Astrocyte (in vitro differentiated cells and primary cell): ENCODE measurements at regions not wholly inside any gene's neighbourhood (a gene's known extent, or its start where the extent isn't known, plus 50 kb on each side); places are given as distances from the start of the nearest gene placed in this dataset.

Source experiments
- DNase-seq: peaks from one replicate; pipeline ENCODE4 v3.0.0-alpha.2; 2010; ENCODE audit warnings: low read depth
- FAIRE-seq: peaks from 2 replicates; lab custom pipeline; 2011; peaks lifted over from hg19 to GRCh38; lab: Jason Lieb, UNC
- H2AFZ ChIP-seq: 2 replicates; pipeline ENCODE4 v1.6.0; 2012; ENCODE audit warnings: low read depth, low read length, inconsistent platforms
- H3K27ac ChIP-seq: 2 replicates; pipeline ENCODE4 v1.5.1; 2011; ENCODE audit warnings: low read depth, low read length, inconsistent platforms
- H3K27me3 ChIP-seq: 2 replicates; pipeline ENCODE4 v1.6.0; 2011; ENCODE audit warnings: low read length, inconsistent platforms; ENCODE audit not compliant: insufficient read depth
- H3K36me3 ChIP-seq: 2 replicates; pipeline ENCODE4 v1.5.1; 2011; ENCODE audit warnings: low read length, inconsistent platforms; ENCODE audit not compliant: insufficient read depth
- H3K4me1 ChIP-seq: 2 replicates; pipeline ENCODE4 v1.5.1; 2011; ENCODE audit warnings: low read length, inconsistent platforms; ENCODE audit not compliant: insufficient read depth
- H3K4me2 ChIP-seq: 2 replicates; pipeline ENCODE4 v1.6.0; 2012; ENCODE audit warnings: low read length, inconsistent platforms
- H3K4me3 ChIP-seq: 2 replicates; pipeline ENCODE4 v1.5.1; 2011; ENCODE audit warnings: low read depth, mild to moderate bottlenecking, low read length, inconsistent platforms; ENCODE audit not compliant: insufficient read depth
- H3K79me2 ChIP-seq: 2 replicates; pipeline ENCODE4 v1.6.0; 2012; ENCODE audit warnings: mild to moderate bottlenecking, low read length, inconsistent platforms; ENCODE audit not compliant: insufficient read depth
- H3K9ac ChIP-seq: 2 replicates; pipeline ENCODE4 v1.6.0; 2012; ENCODE audit warnings: mild to moderate bottlenecking, low read length, inconsistent platforms
- H3K9me3 ChIP-seq: 2 replicates; pipeline ENCODE4 v1.5.1; 2012; ENCODE audit warnings: low read depth, mild to moderate bottlenecking, low read length, inconsistent platforms; ENCODE audit not compliant: insufficient read depth
- H4K20me1 ChIP-seq: 2 replicates; pipeline ENCODE4 v1.6.0; 2012; ENCODE audit warnings: low read length, inconsistent platforms; ENCODE audit not compliant: insufficient read depth
- H3K27ac Mint-ChIP-seq: one replicate; pipeline ENCODE4 v1.8.0; 2021; ENCODE audit warnings: mild to moderate bottlenecking, mixed read lengths; ENCODE audit not compliant: unreplicated experiment
- H3K27me3 Mint-ChIP-seq: one replicate; pipeline ENCODE4 v1.8.0; 2021; ENCODE audit warnings: low read depth, mixed read lengths; ENCODE audit not compliant: unreplicated experiment
- H3K36me3 Mint-ChIP-seq: one replicate; pipeline ENCODE4 v1.8.0; 2021; ENCODE audit warnings: low read depth, mixed read lengths; ENCODE audit not compliant: unreplicated experiment
- H3K4me1 Mint-ChIP-seq: one replicate; pipeline ENCODE4 v1.8.0; 2021; ENCODE audit warnings: low read depth, mixed read lengths; ENCODE audit not compliant: unreplicated experiment
- H3K4me3 Mint-ChIP-seq: one replicate; pipeline ENCODE4 v1.8.0; 2021; ENCODE audit warnings: mild to moderate bottlenecking, moderate library complexity, mixed read lengths; ENCODE audit not compliant: unreplicated experiment
- H3K9me3 Mint-ChIP-seq: one replicate; pipeline ENCODE4 v1.8.0; 2021; ENCODE audit warnings: mild to moderate bottlenecking, mixed read lengths; ENCODE audit not compliant: unreplicated experiment
- EZH2 ChIP-seq: IDR thresholded peaks from 2 replicates; pipeline ENCODE4 v1.6.1; 2012; ENCODE audit warnings: mild to moderate bottlenecking, low read length, inconsistent platforms; ENCODE audit not compliant: insufficient read depth
- TF ChIP-seq, protein P1 (sequence below): IDR thresholded peaks from 2 replicates; pipeline ENCODE4 v1.5.1; 2011; ENCODE audit warnings: low read depth, mild to moderate bottlenecking, inconsistent platforms, low read length, moderate library complexity; ENCODE audit not compliant: insufficient read depth

DNA sequence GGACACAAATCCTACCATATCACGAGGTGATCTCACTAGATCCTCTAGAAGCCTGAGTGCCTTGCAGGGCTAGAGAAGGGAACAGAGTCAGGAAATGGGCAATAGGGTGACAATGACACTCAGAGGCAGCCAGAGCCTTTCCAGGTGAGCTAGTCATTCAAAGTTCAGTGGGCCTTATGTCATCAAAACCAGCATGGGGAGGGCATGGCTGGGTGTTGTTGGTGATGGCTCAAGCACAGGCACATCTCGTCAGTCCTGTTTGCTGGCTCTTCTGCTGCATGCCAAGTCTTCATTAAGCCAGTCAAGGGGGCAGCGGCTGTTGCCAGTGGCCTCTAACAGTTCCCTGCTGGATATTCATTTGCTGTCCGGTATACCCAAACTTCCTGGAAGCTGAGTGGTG, 99.6 kb upstream of the USP24 start:
- H3K36me3 Mint-ChIP-seq = no peaks in the 10 kb centered on the region
- no peaks in the 10 kb centered on the region for H3K9me3 ChIP-seq
- H3K4me3 Mint-ChIP-seq = no peak overlapping the region
- H3K4me2 ChIP-seq = no peak overlapping the region
- peaks cover 20% of the 10 kb centered on the region for H3K4me1 ChIP-seq
- no peaks in the 10 kb centered on the region for H3K9me3 Mint-ChIP-seq
- TF ChIP-seq EZH2 = no peak
- TF ChIP-seq, protein P1, sequence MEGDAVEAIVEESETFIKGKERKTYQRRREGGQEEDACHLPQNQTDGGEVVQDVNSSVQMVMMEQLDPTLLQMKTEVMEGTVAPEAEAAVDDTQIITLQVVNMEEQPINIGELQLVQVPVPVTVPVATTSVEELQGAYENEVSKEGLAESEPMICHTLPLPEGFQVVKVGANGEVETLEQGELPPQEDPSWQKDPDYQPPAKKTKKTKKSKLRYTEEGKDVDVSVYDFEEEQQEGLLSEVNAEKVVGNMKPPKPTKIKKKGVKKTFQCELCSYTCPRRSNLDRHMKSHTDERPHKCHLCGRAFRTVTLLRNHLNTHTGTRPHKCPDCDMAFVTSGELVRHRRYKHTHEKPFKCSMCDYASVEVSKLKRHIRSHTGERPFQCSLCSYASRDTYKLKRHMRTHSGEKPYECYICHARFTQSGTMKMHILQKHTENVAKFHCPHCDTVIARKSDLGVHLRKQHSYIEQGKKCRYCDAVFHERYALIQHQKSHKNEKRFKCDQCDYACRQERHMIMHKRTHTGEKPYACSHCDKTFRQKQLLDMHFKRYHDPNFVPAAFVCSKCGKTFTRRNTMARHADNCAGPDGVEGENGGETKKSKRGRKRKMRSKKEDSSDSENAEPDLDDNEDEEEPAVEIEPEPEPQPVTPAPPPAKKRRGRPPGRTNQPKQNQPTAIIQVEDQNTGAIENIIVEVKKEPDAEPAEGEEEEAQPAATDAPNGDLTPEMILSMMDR = no peak
- no peak overlapping the region for H3K27ac Mint-ChIP-seq
- no peak overlapping the region for H3K9ac ChIP-seq
- no peaks in the 10 kb centered on the region for H3K27me3 ChIP-seq
- H3K27me3 Mint-ChIP-seq = peaks cover 28% of the 10 kb centered on the region
- H2AFZ ChIP-seq = no peak overlapping the region
- H4K20me1 ChIP-seq = no peaks in the 10 kb centered on the region
- no peak overlapping the region for H3K27ac ChIP-seq
- FAIRE-seq (no peak), DNase-seq (no peak)
- no peaks in the 10 kb centered on the region for H3K36me3 ChIP-seq
- H3K4me1 Mint-ChIP-seq = peaks cover 13% of the 10 kb centered on the region
- no peaks in the 10 kb centered on the region for H3K79me2 ChIP-seq
- no peak overlapping the region for H3K4me3 ChIP-seq

- Mint-ChIP-seq H3K9me3 (peaks cover under 1% of the 10 kb centered on the region), H3K4me1 (peaks cover 13% of the 10 kb centered on the region), H3K27me3 (peaks cover 23% of the 10 kb centered on the region), H3K4me3 (no peak overlapping the region), H3K27ac (no peak overlapping the region), H3K36me3 (no peaks in the 10 kb centered on the region)
- no peak overlapping the region for H3K4me2 ChIP-seq
- H3K27ac ChIP-seq = no peak overlapping the region
- FAIRE-seq (no peak), DNase-seq (peak; percentile 10)
- H3K79me2 ChIP-seq = no peaks in the 10 kb centered on the region
- no peaks in the 10 kb centered on the region for H3K27me3 ChIP-seq
- no peaks in the 10 kb centered on the region for H4K20me1 ChIP-seq
- no peaks in the 10 kb centered on the region for H3K9me3 ChIP-seq
- H3K4me1 ChIP-seq = peaks cover 24% of the 10 kb centered on the region
- H3K36me3 ChIP-seq = no peaks in the 10 kb centered on the region
- H3K9ac ChIP-seq = no peak overlapping the region
- H3K4me3 ChIP-seq = no peak overlapping the region
- no peak overlapping the region for H2AFZ ChIP-seq
- TF ChIP-seq, protein P1 = no peak
- TF ChIP-seq EZH2 = no peak
Observed at GRCh38 chr1:55313903-55314302, 98.7 kb upstream of the USP24 start.

- Histone ChIP-seq H3K27me3 (no peaks in the 10 kb centered on the region), H3K36me3 (no peaks in the 10 kb centered on the region), H2AFZ (no peak overlapping the region), H3K9me3 (no peaks in the 10 kb centered on the region), H3K4me1 (peaks cover 26% of the 10 kb centered on the region), H4K20me1 (no peaks in the 10 kb centered on the region), H3K27ac (no peak overlapping the region), H3K79me2 (no peaks in the 10 kb centered on the region), H3K4me2 (no peak overlapping the region), H3K9ac (no peak overlapping the region), H3K4me3 (no peak overlapping the region)
- Mint-ChIP-seq H3K4me1 (peaks cover 13% of the 10 kb centered on the region), H3K27ac (no peak overlapping the region), H3K4me3 (no peak overlapping the region), H3K27me3 (peaks cover 22% of the 10 kb centered on the region), H3K9me3 (peaks cover 4% of the 10 kb centered on the region), H3K36me3 (no peaks in the 10 kb centered on the region)
- no peak for TF ChIP-seq EZH2
- TF ChIP-seq, protein P1 = no peak
- DNase-seq (no peak), FAIRE-seq (no peak)
Observed at GRCh38 chr1:55311979-55312378, 96.8 kb upstream of the USP24 start.
